Endothelial cell of umbilical vein (primary cell): ENCODE measurements at regions not wholly inside any gene's neighbourhood (a gene's known extent, or its start where the extent isn't known, plus 50 kb on each side); places are given as distances from the start of the nearest gene placed in this dataset.

Experiments used
- BruUV-seq: library from RNA; stranded (reverse); fragments of 400-500 nt; replicated peaks from 2 replicates; lab custom pipeline; 2021; lab: Mats Ljungman, UMichigan
- CTCF ChIA-PET: fragments of 300-600, 350-600 bp; sonication (Branson Sonifier 250); formaldehyde crosslinking; loops from one replicate; lab custom pipeline; 2021; ENCODE audit warnings: antibody characterized with exemption, inconsistent platforms; lab: Charles Lee
- POLR2A ChIA-PET: fragments of 300-600, 350-600 bp; sonication (Branson Sonifier 250); formaldehyde crosslinking; loops from one replicate; lab custom pipeline; 2021; ENCODE audit warnings: antibody characterized with exemption, inconsistent platforms; lab: Charles Lee
- DNase-seq: peaks from one replicate; pipeline ENCODE4 v3.0.0-alpha.2; 2011; ENCODE audit warnings: low read depth, low spot score
- FAIRE-seq: peaks from 2 replicates; lab custom pipeline; 2011; peaks lifted over from hg19 to GRCh38; lab: Jason Lieb, UNC
- H2AFZ ChIP-seq: 2 replicates; pipeline ENCODE4 v1.6.0; 2012; ENCODE audit warnings: low read depth, low read length, control low read depth, inconsistent platforms
- H3K27ac ChIP-seq: 2 replicates; pipeline ENCODE4 v1.5.1; 2011; ENCODE audit warnings: low read depth, mild to moderate bottlenecking, control low read depth, low read length, moderate library complexity; ENCODE audit not compliant: insufficient read depth
- H3K27me3 ChIP-seq, 2 experiments: 2 replicates each; pipeline versions ENCODE4 v1.6.0 to v1.6.1; 2011; ENCODE audit warnings: low read length in 2 of 2, mixed read lengths in 1 of 2; ENCODE audit not compliant: control insufficient read depth in 2 of 2, insufficient read depth in 2 of 2
- H3K36me3 ChIP-seq, 2 experiments: 2 replicates in 1 of 2; 3 replicates in 1 of 2; pipeline ENCODE4 v1.5.1; 2011; ENCODE audit warnings: low read length in 2 of 2, mild to moderate bottlenecking in 1 of 2, moderate library complexity in 1 of 2; ENCODE audit not compliant: control insufficient read depth in 2 of 2, insufficient read depth in 2 of 2; ENCODE audit errors: extremely low read depth in 1 of 2
- H3K4me1 ChIP-seq: 3 replicates; pipeline ENCODE4 v1.5.1; 2011; ENCODE audit warnings: mild to moderate bottlenecking, low read length; ENCODE audit not compliant: control insufficient read depth, insufficient read depth; ENCODE audit errors: extremely low read depth
- H3K4me2 ChIP-seq: 2 replicates; pipeline ENCODE4 v1.6.1; 2011; ENCODE audit warnings: low read length, control low read depth, mixed read lengths; ENCODE audit not compliant: insufficient read depth
- H3K4me3 ChIP-seq, 3 experiments: fragments of 200-600 bp in 1 of 3; sonication (generic), shearing (Covaris generic) in 1 of 3; replicated peaks in 1 of 3; 2 replicates each; pipeline ENCODE4 v1.5.1; 2011 to 2016; ENCODE audit warnings: control low read depth in 3 of 3, low read length in 3 of 3, mild to moderate bottlenecking in 2 of 3, inconsistent platforms in 1 of 3, low read depth in 1 of 3, moderate library complexity in 1 of 3; ENCODE audit not compliant: insufficient read depth in 1 of 3
- H3K79me2 ChIP-seq: 2 replicates; pipeline ENCODE4 v1.6.0; 2012; ENCODE audit warnings: low read length, inconsistent platforms; ENCODE audit not compliant: control insufficient read depth, insufficient read depth
- H3K9ac ChIP-seq: replicated peaks from 2 replicates; pipeline ENCODE3; 2011; ENCODE audit warnings: low read length, control low read depth; ENCODE audit not compliant: insufficient read depth; ENCODE audit errors: extremely low read depth
- H3K9me1 ChIP-seq: replicated peaks from 3 replicates; pipeline ENCODE4 v1.6.0; 2011; ENCODE audit warnings: mild to moderate bottlenecking, low read length; ENCODE audit not compliant: control insufficient read depth, insufficient read depth; ENCODE audit errors: extremely low read depth
- H3K9me3 ChIP-seq: replicated peaks from 2 replicates; pipeline ENCODE4 v1.5.1; 2012; ENCODE audit warnings: low read length, inconsistent platforms; ENCODE audit not compliant: control insufficient read depth, insufficient read depth
- H4K20me1 ChIP-seq: replicated peaks from 2 replicates; pipeline ENCODE3; 2011; ENCODE audit warnings: mild to moderate bottlenecking, low read length; ENCODE audit not compliant: control insufficient read depth, insufficient read depth; ENCODE audit errors: extremely low read depth
- EZH2 ChIP-seq: IDR thresholded peaks from 2 replicates; pipeline ENCODE4 v1.6.1; 2012; ENCODE audit warnings: borderline replicate concordance, low read depth, mild to moderate bottlenecking, moderate library complexity, low read length, inconsistent platforms; ENCODE audit not compliant: severe bottlenecking
- FOS ChIP-seq: IDR thresholded peaks from 2 replicates; pipeline ENCODE4 v1.6.1; 2011; ENCODE audit warnings: mild to moderate bottlenecking, low read length, moderate library complexity, borderline replicate concordance; ENCODE audit not compliant: insufficient read depth
- GATA2 ChIP-seq: IDR thresholded peaks from 2 replicates; pipeline ENCODE4 v1.7.0; 2011; ENCODE audit warnings: low read depth, mild to moderate bottlenecking, moderate library complexity, mixed read lengths, low read length; ENCODE audit not compliant: insufficient read length, insufficient read depth
- JUN ChIP-seq: IDR thresholded peaks from 2 replicates; pipeline ENCODE4 v1.6.1; 2011; ENCODE audit warnings: borderline replicate concordance, low read depth; ENCODE audit not compliant: insufficient read length, insufficient read depth
- MYC ChIP-seq: IDR thresholded peaks from one replicate; pipeline ENCODE4 v1.6.1; 2011; ENCODE audit warnings: mild to moderate bottlenecking, low read depth, low read length
- POLR2AphosphoS5 ChIP-seq: IDR thresholded peaks from 2 replicates; pipeline ENCODE4 v1.6.1; 2012; ENCODE audit warnings: low read depth, mild to moderate bottlenecking, control low read depth, low read length, moderate library complexity; ENCODE audit not compliant: insufficient read depth
- dilution Hi-C: fragments of 300-500 bp; cut with MboI; formaldehyde crosslinking; loops from one replicate; pipeline ENCODE4 v1.15.0; 2019; ENCODE audit warnings: low sequenced_read_pairs; ENCODE audit not compliant: extremely low pct_ligation_motif_present
- intact Hi-C: fragments of 100-400 bp; cut with micrococcal nuclease; formaldehyde crosslinking; loops from one replicate; pipeline ENCODE4 v1.10.0; 2022
- TF ChIP-seq, protein P1 (sequence below), 2 donors: IDR thresholded peaks; 1 replicate in 1 of 2; 2 replicates in 1 of 2; pipeline ENCODE4 v1.5.1; 2011; ENCODE audit warnings: low read length in 2 of 2, mild to moderate bottlenecking in 2 of 2, moderate library complexity in 2 of 2, control low read depth in 1 of 2, inconsistent platforms in 1 of 2, low read depth in 1 of 2; ENCODE audit not compliant: insufficient read depth in 1 of 2; ENCODE audit errors: extremely low read depth in 1 of 2
- TF ChIP-seq, protein P2 (sequence below): IDR thresholded peaks from 2 replicates; pipeline ENCODE4 v1.6.1; 2011; ENCODE audit not compliant: insufficient read depth, insufficient read length

DNA sequence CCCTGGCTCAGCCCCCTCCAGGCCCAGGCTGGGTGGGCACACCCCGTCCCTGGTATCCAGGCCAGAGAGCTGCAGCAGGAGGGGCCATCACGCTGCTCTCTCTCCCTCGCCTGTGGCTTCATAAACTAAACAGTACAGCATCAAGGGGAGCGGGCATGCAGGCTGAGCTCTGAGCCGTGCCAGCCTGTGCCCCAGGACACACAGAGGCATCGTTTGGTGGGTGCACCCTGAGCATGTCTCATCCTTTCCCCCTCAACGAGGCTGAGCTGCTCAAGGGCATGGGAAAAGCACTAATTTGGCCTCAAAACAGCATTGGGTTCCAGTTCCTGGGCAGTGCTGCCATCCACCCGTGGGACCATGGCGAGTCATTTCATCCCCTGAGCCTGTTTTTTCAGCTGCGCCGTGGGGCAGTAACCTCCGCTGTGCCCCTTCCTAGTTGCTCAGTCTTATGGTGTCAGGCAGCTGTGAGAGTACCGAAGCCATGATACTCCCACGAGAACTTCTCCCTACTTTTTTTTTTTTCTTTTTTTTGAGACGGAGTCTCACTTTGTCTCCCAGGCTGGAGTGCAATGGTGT is 79.6 kb downstream of the CPN2 start:
- Histone ChIP-seq H3K79me2 (no peaks in the 10 kb centered on the region), H3K27me3 (no peaks in the 10 kb centered on the region), H3K4me1 (peaks cover 48% of the 10 kb centered on the region), H3K4me3 (no peak overlapping the region), H2AFZ (no peak overlapping the region), H3K9ac (peak overlapping the region; percentile 65), H3K9me3 (no peaks in the 10 kb centered on the region), H3K27ac (peak overlapping the region; percentile 85), H3K36me3 (no peaks in the 10 kb centered on the region), H3K9me1 (no peaks in the 10 kb centered on the region), H3K4me2 (no peak overlapping the region), H4K20me1 (no peaks in the 10 kb centered on the region)
- BruUV-seq: no TSS peak
- ChIA-PET CTCF (interaction anchor here (0.6 to 4.6 kb wide), 12 partner anchors 8 to 490 kb away, joined by 3 to 101 read pairs (median 16); partner anchors contain the start of gene HES1), POLR2A (interaction anchor here (1.2 to 2.4 kb wide), 6 partner anchors 27 to 229 kb away, joined by 4 to 16 read pairs (median 7); partner anchors contain the start of gene HES1)
- dilution Hi-C loops (no loop called here), intact Hi-C loops (loop anchor here (1.0 to 2.0 kb wide), 2 partner anchors 25 to 231 kb away; no protein-coding TSS in a partner anchor)
- DNase-seq: peak; percentile 75
- TF ChIP-seq JUN: no peak
- no peak for TF ChIP-seq POLR2AphosphoS5
- no peak for TF ChIP-seq GATA2
- no peak for TF ChIP-seq MYC
- TF ChIP-seq EZH2: no peak
- TF ChIP-seq FOS: no peak
- TF ChIP-seq, protein P1, sequence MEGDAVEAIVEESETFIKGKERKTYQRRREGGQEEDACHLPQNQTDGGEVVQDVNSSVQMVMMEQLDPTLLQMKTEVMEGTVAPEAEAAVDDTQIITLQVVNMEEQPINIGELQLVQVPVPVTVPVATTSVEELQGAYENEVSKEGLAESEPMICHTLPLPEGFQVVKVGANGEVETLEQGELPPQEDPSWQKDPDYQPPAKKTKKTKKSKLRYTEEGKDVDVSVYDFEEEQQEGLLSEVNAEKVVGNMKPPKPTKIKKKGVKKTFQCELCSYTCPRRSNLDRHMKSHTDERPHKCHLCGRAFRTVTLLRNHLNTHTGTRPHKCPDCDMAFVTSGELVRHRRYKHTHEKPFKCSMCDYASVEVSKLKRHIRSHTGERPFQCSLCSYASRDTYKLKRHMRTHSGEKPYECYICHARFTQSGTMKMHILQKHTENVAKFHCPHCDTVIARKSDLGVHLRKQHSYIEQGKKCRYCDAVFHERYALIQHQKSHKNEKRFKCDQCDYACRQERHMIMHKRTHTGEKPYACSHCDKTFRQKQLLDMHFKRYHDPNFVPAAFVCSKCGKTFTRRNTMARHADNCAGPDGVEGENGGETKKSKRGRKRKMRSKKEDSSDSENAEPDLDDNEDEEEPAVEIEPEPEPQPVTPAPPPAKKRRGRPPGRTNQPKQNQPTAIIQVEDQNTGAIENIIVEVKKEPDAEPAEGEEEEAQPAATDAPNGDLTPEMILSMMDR (IDR thresholded peaks at IDR 0.05; ENCODE audit: extremely low read depth in 1 of 2, insufficient read depth in 1 of 2, low read depth in 1 of 2, low read length in 2 of 2): no peak
- TF ChIP-seq, protein P2, sequence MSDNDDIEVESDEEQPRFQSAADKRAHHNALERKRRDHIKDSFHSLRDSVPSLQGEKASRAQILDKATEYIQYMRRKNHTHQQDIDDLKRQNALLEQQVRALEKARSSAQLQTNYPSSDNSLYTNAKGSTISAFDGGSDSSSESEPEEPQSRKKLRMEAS: no peak
- FAIRE-seq: no peak
